DMS 273 (cell line): ENCODE measurements at regions not wholly inside any gene's neighbourhood (a gene's known extent, or its start where the extent isn't known, plus 50 kb on each side); places are given as distances from the start of the nearest gene placed in this dataset.
"Not testable (repeated sequence)": the region's sequence is repeated elsewhere in the genome, so short reads cannot be mapped to it uniquely, and the experiment has no call there.

Experiments used
- DNase-seq: peaks from one replicate; lab custom pipeline; 2025; ENCODE audit not compliant: unreplicated experiment; lab: John Stamatoyannopoulos, UW

DNA sequence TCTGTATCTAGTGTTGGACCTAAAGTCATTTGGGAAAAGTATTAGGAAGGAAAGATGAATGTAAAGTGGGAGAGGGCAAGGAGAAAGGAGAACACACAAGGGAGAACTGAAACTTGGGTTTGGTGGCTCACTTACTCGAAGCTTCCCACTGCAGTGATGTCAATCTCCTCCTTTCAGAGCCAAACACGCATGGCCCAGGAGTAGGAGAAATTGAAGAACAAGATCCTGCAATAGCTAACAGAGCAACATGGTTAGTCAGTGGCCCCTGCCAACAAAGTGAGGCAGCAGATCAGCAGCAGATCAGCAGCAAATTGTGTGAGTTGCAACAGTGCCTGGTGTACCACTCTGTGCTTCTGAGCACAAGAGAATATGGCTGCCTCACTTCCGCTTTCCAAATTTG lies 366.4 kb downstream of the PSAT1 start:
- no peak for DNase-seq

DNA sequence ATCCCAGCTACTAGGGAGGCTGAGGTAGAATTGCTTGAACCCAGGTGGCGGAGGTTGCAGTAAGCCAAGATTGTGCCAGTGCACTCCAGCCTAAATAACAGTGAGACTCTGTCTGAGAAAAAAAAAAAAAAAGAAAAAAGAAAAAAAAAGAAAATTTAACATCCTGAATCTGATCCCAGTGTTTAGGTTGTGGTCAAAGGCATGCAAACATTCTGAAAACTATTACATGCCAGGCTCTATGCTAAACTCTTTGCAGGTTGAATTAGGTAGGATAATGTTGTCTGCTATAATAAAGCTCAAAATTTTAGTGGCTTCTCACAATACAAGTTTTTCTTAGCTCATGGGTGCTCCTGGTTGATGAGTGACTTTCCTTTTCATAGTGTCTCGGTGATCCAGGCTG lies 367.4 kb downstream of the PSAT1 start:
- DNase-seq, result no peak

DNA sequence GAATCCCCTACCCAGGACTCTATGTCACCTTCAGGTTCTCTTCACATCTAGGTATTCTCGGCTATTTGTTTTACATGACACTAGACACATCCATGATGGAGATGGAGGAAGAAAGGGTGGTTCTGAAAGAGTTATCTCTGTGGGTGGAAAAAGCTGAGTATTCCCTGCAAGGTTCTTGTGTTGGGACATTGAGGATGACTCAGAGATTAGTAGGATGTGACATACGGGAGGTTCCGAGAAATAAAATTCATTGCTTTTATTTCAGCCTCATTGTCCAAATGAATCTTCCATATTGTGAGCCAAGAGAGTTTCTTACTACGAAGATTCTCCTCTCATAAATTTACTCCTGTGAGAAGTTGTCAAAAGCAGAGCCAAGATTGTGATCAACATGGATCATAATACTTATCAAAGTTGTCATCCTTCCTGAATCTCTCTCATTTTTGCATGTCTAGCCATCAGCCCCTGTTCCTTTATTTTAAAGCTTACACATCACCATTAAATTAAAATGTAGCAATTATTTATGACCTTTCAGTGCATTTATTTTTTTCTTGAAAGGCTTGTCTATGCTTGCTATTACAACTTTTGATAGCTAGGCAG lies 370.0 kb downstream of the PSAT1 start:
- no peak for DNase-seq

DNA sequence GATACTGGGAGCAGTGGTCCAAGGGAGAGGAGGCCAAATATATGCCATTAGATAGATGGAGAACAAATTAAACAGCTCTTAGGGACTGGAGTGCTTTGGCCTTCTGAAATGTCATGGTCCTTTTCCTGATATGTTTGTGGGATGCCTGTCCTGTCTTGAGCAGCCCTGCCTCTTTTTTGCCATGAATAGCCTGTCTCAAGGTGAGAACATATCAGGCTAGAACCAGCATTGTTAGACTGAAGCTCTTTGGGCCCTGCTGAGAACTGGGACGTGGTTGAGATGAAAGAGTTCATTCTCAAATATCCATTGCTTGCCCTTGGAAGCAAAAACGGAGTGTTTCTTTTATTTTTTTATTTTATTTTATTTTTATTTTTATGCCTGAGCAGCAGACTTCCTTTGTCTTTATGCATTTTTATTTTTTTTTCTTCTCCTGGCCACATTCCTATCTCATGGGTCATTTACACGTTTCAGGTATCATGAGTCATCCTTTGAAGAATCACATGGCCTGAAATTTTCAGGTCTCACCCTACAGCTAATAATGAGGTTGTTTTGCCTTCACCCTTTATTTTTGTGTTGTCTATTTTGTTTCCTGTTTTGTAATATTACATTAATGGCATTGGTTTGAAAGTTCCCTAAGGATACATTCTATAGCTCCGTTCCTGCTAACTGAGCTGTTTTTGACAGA lies 371.4 kb downstream of the PSAT1 start:
- DNase-seq, result no peak

DNA sequence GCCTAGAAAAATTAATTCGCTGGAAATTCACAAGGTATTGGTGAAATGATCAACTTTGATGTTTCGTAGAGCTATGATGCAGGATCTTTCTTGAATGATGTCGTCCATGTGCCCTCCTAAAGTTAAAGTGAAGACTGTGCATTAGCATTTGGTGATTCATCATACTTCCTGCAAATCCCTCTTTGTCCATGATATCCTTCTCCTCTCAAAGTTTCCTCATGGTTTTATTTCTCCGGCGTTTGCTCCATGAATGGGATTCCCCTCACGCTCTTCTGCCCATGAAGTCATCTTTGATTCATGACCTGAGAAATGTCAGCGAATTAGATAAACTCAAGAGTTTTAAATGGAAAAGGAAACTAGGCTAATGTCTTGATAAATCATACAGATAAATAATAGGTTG lies 372.7 kb downstream of the PSAT1 start:
- no peak for DNase-seq

DNA sequence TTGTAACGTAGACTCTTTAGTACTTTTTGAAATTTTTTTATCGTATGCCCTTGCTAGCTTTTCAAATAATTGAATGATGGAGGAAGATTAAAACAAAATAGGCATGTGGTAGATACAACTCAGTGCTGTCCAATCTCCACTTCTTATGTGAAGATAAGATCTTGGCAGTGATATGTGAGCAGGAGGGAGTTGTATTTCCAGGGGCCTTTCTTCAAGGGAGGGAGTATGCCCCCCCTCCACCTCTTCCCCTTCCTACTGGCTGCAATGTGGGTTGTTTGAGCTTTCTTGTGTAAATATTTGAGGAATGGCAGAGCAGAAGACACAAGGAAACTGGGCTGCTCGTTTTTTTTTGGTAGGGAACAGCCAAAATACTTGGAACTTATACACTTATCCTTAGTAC lies 374.9 kb downstream of the PSAT1 start:
- no peak for DNase-seq

DNA sequence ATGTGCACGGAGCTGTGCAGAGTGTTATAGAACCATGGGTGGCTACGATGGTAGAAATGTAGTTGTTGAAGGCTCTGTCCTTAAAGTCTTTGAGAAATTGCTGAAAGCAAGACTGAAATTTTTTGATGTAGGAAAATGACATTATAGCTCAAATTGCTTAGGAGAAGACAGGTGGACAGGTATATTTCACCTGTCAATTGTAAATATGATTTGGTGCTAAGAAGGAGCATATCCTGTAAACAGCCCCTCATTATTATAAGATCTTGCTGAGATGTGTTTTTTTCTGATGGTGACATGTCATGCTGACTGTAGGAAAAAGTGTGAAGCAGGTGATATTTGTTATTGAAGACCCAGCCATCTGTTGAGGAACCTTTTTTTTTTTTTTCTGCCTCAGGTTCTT lies 377.9 kb downstream of the PSAT1 start:
- DNase-seq, result no peak

DNA sequence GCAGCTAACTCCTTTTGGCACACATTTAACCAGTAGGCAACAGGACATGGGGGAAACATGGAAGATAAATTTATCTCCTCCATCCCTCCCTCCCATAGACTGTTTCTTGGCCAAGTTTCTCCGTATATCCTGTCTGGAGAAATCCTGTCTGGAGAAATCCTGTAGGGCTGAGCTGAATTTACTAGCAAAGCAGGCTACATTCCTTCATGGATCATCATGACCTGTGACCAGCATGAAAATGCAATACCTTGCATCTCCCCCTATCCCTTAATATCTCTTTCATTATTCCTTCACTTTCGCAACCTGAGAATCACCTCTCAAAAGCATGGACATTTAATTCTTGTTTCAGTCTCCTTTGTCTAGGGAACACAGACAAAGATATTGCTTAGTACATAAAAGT lies 379.1 kb downstream of the PSAT1 start:
- DNase-seq, result no peak

DNA sequence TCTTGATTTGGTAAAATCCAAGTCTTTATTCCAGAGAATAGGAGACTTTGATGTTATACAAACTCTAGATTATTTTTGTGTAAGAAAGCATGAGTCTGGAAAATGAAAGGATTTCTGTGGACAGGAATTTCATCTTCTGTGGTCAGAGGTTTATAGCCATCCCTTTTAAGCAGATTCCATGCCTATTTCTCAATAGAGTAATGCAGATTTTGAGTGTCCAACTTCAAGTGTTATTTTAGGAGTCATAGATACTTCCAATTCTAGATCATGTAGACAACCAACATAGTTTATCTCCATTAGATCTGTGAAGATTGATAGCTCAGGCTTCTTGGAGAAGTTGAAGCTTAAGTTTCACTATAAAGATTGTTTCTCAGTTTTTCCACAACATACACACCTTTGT lies 379.7 kb downstream of the PSAT1 start:
- DNase-seq, result no peak

DNA sequence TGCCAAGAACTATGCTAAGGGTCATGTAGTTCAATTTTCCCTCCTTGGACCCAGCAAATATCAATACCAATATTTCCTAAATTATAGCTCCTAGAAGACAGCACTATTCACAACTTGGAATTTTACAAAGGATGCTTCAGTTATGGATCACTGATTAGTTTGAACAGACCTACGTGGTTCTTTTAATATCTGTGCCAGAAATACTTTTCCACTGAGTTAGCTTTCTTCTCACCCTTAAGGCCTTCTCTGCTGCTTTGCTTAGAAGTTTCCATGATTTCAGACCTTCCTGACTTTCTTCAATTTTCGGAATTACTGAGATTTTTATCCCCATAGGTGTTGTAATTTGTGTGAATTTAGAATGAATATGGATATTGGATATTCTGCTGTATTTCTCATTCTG lies 380.4 kb downstream of the PSAT1 start:
- DNase-seq, result no peak

DNA sequence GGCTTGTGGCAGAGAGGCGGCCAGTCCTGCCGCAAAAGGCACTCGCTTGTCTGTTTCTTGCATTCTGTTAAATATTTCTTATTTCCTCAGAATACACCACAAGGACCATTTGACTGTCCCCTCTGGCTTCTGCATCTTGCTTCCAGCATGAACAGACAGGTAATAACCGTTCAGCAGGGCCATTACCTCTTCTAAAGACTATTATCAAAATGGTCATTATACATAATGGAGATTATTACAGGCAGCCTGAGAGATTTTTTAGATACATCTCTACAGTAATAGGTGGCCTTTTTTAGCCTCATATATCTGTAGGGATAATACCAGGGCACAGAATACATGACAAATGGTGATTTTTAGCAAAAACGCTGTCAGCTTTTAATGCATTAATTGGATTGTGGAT lies 382.0 kb downstream of the PSAT1 start:
- no peak for DNase-seq

DNA sequence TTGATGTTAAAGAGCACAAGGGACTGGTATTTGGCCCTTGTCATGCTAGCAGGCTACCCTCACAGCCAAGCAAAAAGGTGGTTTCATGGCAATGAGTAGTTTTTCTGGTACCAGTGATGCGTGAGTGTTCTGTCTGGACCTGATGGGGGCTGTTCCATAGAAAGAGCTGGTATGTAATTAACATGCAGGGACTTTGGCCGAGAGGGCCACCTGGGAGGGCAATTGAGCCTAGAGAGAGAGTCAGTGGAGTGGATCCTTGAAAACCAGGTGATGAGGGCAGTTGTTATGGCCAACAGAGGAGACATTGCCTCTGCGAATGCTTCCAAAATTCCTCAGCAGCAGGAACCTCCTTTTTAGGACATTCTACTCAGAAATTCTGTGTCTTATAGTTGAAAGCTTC lies 383.3 kb downstream of the PSAT1 start:
- no peak for DNase-seq

DNA sequence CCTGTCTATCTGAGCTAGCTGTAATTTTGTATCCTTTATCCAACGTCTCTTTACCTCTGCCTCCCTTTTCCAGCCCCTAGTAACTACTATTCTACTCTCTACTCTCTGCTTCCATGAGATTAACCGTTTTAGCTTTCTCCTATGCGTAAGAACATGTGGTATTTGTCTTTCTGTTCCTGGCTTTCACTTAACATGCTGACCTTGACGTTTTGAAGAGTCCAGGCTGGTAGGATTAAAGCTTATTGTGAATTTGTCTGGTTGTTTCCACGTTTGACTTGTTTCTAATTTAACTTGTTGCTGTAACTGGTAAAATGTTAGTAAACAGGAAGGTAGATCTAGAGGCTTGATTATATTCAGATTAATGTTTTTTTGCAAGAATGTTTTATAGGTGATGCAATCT lies 385.3 kb downstream of the PSAT1 start:
- DNase-seq, result no peak

DNA sequence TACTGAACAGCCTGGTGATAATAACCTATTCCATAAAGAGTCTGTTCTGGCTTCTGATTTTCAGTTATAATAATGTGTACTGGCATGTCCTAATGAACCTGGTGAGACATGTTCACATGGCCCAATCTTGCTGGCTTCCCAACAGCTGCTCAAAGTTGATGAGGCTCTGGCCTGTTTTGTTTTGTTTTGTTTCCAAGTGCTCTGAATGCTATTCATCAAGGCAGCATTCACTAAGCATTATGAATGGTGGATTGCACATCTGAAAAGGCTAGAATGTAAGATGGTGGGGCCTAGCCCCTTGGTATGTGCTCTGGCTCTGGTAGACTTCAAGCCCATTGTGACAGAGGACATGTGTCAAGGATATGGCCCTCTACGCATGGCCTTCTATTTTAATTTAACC lies 388.5 kb downstream of the PSAT1 start:
- DNase-seq, result no peak

DNA sequence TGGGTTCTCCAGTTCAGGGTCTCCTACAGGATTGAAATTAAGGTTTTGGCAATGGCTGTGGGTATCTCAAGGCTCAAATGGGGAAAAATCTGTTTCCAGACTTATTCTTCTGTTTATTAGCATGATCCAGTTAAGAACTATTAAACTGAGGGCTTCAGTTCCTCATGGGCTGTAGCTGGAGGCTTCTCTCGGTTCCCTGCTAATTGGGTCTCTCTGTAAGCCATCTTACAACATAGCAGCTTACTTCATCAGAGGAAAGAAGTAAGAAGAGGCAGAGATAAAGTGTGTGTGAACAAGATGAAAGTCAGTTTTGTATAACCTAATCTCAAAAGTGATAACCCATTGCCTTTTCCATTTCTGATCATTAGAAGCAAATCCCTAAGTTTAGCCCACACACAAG lies 391.9 kb downstream of the PSAT1 start:
- DNase-seq, result no peak

DNA sequence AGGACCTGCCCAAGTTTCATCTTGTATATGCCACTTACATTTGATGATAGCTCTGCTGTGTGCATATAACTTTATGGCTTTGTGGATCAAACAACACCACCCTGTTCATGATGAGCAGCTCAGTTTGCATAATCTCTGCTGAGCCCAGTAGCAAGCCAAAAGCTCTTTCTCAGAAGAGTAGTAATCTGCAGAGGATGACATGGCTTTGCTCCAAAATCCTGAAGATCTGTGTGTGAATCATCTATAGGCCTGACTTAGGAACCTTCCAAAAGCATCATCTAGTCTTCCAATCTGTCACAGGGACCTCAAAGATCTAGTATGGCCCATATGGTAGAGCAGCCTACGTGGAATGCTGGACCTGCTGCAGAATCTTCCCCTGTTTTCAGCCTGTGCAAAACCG lies 394.6 kb downstream of the PSAT1 start:
- no peak for DNase-seq

DNA sequence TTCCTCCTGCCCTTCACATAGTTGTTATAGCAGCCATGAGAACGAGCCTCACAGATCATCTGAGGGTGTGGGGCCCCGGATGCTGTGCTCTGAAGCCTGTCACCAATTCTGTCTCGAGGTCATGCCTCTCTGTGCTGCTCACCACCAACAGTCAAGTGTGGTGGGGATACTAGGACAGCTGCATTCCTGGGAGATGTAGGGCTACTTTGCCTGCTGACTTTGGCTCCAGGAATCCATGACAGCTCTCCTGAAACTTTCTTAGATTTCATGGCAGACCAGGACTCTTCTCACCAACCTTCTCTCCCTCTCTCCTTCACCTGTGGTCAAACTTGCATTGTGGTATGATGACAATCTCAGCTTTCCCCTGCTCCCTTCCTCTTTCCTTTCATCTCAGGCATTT lies 395.9 kb downstream of the PSAT1 start:
- DNase-seq, result no peak

DNA sequence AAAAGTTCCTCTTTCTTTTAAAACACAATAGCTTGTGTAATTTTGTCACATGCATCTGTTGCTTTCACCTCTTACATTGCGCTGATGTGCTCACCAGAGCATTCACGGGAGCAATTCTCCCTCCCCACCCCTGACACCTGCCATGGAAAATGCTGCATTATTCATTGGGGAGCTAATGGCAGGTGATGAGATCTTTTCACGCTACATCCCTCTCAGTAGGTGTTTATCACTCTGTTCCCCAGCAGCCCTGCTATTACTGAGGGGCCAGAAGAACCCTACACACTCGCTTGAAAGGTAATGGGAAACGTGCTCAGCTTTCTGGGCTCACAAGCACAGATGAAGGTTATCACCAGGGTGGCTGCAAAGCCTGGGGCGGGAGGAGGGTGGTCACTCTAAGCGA lies 398.0 kb downstream of the PSAT1 start:
- no peak for DNase-seq

DNA sequence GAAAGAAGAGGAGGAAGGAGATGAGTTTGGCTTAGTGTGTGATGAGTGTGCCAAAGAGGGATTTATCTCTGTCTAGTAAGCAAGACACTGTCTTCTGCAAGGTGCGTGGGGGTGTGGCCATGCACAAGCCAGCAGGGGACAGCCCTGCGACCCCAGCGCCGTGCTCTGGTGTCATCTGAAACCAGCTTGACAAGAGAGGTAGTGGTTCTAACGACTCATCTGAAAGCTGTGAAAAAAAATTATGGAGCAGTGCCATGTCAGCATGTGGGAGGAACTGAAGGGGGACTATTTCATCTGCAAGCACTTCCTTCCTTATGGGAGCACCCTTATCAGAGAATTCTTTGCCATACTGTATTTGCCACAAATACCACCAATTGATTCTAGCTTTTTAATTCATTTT lies 398.6 kb downstream of the PSAT1 start:
- no peak for DNase-seq

DNA sequence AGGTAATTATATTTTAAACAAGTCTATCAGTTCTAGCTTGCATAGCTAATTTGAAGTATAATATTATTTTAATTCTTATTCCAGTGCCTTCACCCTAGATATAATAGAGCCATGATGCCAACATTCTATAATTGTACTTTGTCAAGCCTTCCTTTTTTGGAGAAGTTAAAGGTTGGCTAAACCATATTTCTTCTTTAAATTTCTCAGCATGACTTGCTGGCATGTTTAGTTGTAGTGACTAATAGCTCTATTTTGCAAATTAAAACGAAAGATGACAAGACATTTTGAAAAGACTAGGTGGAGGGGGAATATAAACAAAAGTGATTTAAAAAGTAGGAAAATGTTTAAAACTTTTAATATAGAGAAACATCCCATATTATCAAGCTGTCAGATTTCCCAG lies 400.7 kb downstream of the PSAT1 start:
- DNase-seq, result no peak

DNA sequence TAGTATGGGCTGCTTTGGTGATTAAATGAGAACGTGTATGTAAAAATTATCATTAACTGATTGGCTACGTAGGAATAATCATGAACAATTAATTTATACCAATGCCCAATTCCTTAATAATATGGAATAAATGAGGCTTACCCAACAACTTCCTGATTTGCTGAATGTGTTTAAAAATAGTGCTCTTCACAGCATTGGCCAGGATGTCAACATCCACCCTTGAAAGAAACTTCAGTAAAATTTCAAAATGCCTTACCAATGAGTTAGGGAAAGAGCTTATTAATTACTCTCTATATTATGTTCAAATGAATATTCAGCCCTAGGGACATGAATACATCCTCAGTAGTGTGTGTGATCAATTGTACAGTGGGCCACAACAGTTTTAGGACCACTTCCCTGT lies 401.4 kb downstream of the PSAT1 start:
- no peak for DNase-seq

DNA sequence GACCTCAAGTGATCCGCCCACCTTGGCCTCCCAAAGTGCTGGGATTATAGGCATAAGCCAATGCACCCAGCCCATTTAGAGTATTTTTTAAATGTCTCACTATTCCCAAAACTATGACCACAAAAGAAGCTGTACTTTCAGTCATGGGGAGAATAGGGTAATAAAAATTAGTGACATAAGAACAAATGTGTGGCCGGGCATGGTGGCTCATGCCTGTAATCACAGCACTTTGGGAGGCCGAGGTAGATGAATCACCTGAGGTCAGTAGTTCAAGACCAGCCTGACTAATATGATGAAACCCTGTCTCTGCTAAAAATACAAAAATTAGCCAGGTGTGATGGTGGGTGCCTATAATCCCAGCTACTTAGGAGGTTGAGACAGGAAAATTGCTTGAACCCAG lies 402.3 kb downstream of the PSAT1 start:
- DNase-seq, result not testable (repeated sequence)

DNA sequence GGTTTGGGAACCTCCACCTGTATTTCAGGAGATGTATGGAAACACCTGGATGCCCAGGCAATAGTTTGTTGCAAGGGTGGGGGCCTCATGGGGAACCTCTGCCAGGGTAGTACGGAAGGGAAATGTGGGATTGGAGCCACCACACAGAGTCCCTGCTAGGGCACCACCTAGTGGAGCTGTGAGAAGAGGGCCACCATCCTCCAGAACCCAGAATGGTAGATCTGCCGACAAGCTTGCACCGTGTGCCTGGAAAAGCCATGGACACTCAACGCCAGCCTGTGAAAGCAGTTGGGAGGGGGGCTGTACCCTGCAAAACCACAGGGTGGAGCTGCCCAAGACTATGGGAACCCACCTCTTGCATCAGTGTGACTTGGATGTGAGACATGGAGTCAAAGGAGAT lies 407.2 kb downstream of the PSAT1 start:
- DNase-seq, result peak; percentile 32
